Osteoblast (primary cell): ENCODE measurements at regions not wholly inside any gene's neighbourhood (a gene's known extent, or its start where the extent isn't known, plus 50 kb on each side); places are given as distances from the start of the nearest gene placed in this dataset.

ENCODE experiments used
- DNase-seq: peaks from one replicate; pipeline ENCODE4 v3.0.0; 2011; ENCODE audit warnings: low spot score, mixed read lengths; ENCODE audit not compliant: insufficient read length; ENCODE audit errors: missing footprints
- H2AFZ ChIP-seq: 2 replicates; pipeline ENCODE4 v1.6.0; 2011; ENCODE audit warnings: mild to moderate bottlenecking, low read length
- H3K27ac ChIP-seq: 2 replicates; pipeline ENCODE4 v1.5.1; 2011; ENCODE audit warnings: mild to moderate bottlenecking, low read depth, low read length, moderate library complexity
- H3K27me3 ChIP-seq: 2 replicates; pipeline ENCODE4 v1.6.0; 2012; ENCODE audit warnings: mild to moderate bottlenecking, control low read depth, inconsistent platforms, low read length, moderate library complexity; ENCODE audit not compliant: insufficient read depth
- H3K36me3 ChIP-seq: 2 replicates; pipeline ENCODE4 v1.5.1; 2011; ENCODE audit warnings: mild to moderate bottlenecking, low read length, control low read depth, moderate library complexity; ENCODE audit not compliant: insufficient read depth
- H3K4me1 ChIP-seq: 2 replicates; pipeline ENCODE4 v1.5.1; 2011; ENCODE audit warnings: mild to moderate bottlenecking, low read length, control low read depth, moderate library complexity; ENCODE audit not compliant: insufficient read depth
- H3K4me2 ChIP-seq: 2 replicates; pipeline ENCODE4 v1.6.0; 2011; ENCODE audit warnings: mild to moderate bottlenecking, low read length; ENCODE audit not compliant: insufficient read depth
- H3K4me3 ChIP-seq: fragments of 200-600 bp; sonication (generic); 3 replicates; pipeline ENCODE4 v1.5.1; 2012; ENCODE audit warnings: mild to moderate bottlenecking, low read length, inconsistent platforms; ENCODE audit not compliant: insufficient read depth
- H3K79me2 ChIP-seq: 2 replicates; pipeline ENCODE4 v1.6.0; 2012; ENCODE audit warnings: mild to moderate bottlenecking, low read length, control low read depth, inconsistent platforms; ENCODE audit not compliant: insufficient read depth
- H3K9me3 ChIP-seq: 2 replicates; pipeline ENCODE4 v1.5.1; 2011; ENCODE audit warnings: low read depth, low read length, control low read depth
- H4K20me1 ChIP-seq: 2 replicates; pipeline ENCODE4 v1.6.0; 2012; ENCODE audit warnings: mild to moderate bottlenecking, low read length, control low read depth; ENCODE audit not compliant: insufficient read depth
- CTCF ChIP-seq: IDR thresholded peaks from 2 replicates; pipeline ENCODE4 v1.5.1; 2011; ENCODE audit warnings: mild to moderate bottlenecking, low read depth, low read length, moderate library complexity; ENCODE audit errors: extremely low read depth

GRCh38 chr11:33461369-33462125, 204.4 kb downstream of the HIPK3 start:
- DNase-seq, result no peak
- peaks cover 12% of the 10 kb centered on the region for H3K4me1 ChIP-seq
- H2AFZ ChIP-seq, result no peak overlapping the region
- H3K27me3 ChIP-seq, result no peaks in the 10 kb centered on the region
- no peak for TF ChIP-seq CTCF
- no peak overlapping the region for H3K27ac ChIP-seq
- H3K79me2 ChIP-seq, result peaks cover 30% of the 10 kb centered on the region
- H3K4me3 ChIP-seq, result no peak overlapping the region
- H3K9me3 ChIP-seq, result no peaks in the 10 kb centered on the region
- H3K4me2 ChIP-seq, result no peak overlapping the region
- no peaks in the 10 kb centered on the region for H3K36me3 ChIP-seq
- peaks cover 5% of the 10 kb centered on the region for H4K20me1 ChIP-seq

GRCh38 chr11:33457948-33458347, 200.8 kb downstream of the HIPK3 start:
- Histone ChIP-seq H3K27me3 (no peaks in the 10 kb centered on the region), H3K79me2 (peaks cover 38% of the 10 kb centered on the region), H3K4me2 (no peak overlapping the region), H3K27ac (no peak overlapping the region), H4K20me1 (peaks cover 5% of the 10 kb centered on the region), H3K9me3 (no peaks in the 10 kb centered on the region), H3K4me1 (peaks cover 9% of the 10 kb centered on the region), H3K36me3 (no peaks in the 10 kb centered on the region), H2AFZ (no peak overlapping the region), H3K4me3 (no peak overlapping the region)
- DNase-seq, result no peak
- TF ChIP-seq CTCF, result no peak

DNA sequence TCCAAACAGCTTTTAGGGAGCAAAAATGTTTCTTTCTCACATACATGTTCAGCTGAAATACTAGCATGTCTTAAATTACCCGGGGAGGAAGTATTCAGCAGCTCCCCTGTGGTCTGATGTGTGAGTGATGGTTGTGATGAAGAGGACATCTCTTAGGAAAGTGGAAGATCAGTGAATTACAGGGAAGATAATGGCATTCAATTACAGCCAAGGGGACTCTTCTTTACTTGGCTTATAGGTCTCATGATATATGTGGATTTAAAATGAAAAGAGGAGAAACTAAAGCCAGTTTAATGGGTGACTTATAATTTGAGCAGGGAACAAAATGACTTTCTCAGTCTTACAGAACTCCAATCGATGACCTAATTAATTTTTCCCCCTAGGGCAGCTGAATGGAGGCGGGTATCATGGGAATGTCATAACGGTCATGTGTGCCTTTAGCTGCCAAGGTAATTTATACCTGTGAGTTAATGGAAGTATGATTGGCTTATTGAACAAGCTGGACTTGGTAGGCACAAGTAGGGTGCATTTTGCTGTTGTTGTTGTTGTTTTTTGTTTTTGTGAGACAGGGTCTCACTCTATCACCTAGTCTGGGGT, 198.8 kb downstream of the HIPK3 start:
- DNase-seq, result no peak
- H3K36me3 ChIP-seq, result no peaks in the 10 kb centered on the region
- H3K4me2 ChIP-seq, result no peak overlapping the region
- peaks cover 11% of the 10 kb centered on the region for H3K4me1 ChIP-seq
- no peak overlapping the region for H2AFZ ChIP-seq
- no peaks in the 10 kb centered on the region for H3K27me3 ChIP-seq
- H3K79me2 ChIP-seq, result peaks cover 39% of the 10 kb centered on the region
- no peak overlapping the region for H3K27ac ChIP-seq
- peaks cover 2% of the 10 kb centered on the region for H4K20me1 ChIP-seq
- no peak for TF ChIP-seq CTCF
- H3K9me3 ChIP-seq, result no peaks in the 10 kb centered on the region
- no peak overlapping the region for H3K4me3 ChIP-seq

GRCh38 chr11:33454264-33454663, 197.1 kb downstream of the HIPK3 start:
- H3K4me3 ChIP-seq, result no peak overlapping the region
- no peaks in the 10 kb centered on the region for H3K27me3 ChIP-seq
- H3K79me2 ChIP-seq, result peaks cover 39% of the 10 kb centered on the region
- H3K27ac ChIP-seq, result no peak overlapping the region
- TF ChIP-seq CTCF, result no peak
- no peak overlapping the region for H2AFZ ChIP-seq
- no peaks in the 10 kb centered on the region for H4K20me1 ChIP-seq
- no peak for DNase-seq
- no peaks in the 10 kb centered on the region for H3K9me3 ChIP-seq
- no peak overlapping the region for H3K4me2 ChIP-seq
- no peaks in the 10 kb centered on the region for H3K36me3 ChIP-seq
- peaks cover 17% of the 10 kb centered on the region for H3K4me1 ChIP-seq
